CD4-positive, alpha-beta T cell treated with Interferon alpha-2 for 1 hour (primary cell): ENCODE measurements at regions not wholly inside any gene's neighbourhood (a gene's known extent, or its start where the extent isn't known, plus 50 kb on each side); places are given as distances from the start of the nearest gene placed in this dataset.

ENCODE experiments used
- DNase-seq, 2 donors: peaks; one replicate each; pipeline ENCODE4 v3.0.0-alpha.2; 2020 to 2022

DNA sequence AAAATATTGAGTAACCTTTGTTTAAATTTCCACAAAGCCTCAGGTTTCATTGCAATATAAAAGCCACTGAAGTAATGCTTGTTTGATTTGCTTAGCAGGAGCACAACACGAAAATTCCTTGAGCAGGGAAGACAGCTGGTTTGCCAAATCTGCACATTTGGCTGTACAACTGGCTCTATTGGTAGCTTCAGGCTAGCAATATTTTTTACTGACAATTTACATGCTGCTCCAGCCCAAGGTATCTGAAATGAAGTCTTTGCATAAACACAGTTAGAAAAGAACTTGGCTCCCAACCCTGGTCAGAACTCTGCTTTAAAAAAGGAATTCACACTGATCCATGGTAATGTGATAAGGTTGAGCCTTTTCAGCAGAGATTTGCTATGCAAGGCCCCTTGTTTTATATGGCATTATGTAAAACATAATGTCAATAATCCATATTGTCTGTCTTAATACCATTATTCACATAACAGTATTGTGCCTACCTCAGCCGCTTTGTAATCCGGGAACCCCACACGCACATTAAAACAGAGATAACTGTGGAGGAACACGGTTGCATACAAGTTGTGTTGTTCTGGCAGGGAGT, 55.7 kb upstream of the CHL1 start:
- no peak for DNase-seq
